ENCODE measurements at regions not wholly inside any gene's neighbourhood (a gene's known extent, or its start where the extent isn't known, plus 50 kb on each side); places are given as distances from the start of the nearest gene placed in this dataset.

DNA sequence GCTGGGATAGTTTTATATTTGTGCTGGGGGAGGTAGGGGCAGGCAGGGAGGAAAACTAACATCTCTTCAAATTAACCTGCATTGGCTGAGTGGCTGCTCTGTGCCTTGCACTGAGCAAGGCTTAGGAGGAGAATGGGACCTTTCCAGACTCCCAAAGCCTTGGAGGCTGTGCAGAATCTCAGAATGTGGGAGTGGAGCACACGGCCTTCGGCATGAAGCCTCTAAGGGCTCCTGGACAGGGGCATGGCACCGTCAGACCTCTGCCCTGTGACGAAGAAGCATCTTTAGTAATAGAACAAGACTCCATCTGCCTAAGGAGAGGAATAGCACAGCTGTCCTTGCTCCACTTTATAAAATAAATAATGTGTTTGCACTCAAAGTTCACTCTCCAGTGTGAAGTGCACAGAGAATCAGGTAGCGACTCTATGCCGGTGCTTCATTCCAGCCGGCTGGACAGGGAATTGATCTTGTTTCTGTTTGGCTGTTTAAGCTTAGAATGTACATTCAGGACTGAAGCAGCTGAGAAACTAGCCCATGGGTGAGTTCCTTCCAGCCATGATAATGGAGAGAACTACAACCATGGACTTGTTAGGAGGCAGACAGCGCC is 228.5 kb upstream of the ADAMTS9 start:
- Histone ChIP-seq H3K27me3 (replicated peaks; ENCODE audit: insufficient read depth) (no peaks in the 10 kb centered on the region), H3K4me1 (ENCODE audit: control insufficient read depth in 1 of 2, low read depth in 2 of 2) (peaks cover 0 to 14% of the 10 kb centered on the region in 2 donors), H3K27ac (no peak overlapping the region), H3K9me3 (no peaks in the 10 kb centered on the region), H3K4me3 (no peak overlapping the region), H3K36me3 (no peaks in the 10 kb centered on the region)
- DNase-seq (ENCODE audit: low spot score) (no peak), ATAC-seq (ENCODE audit: insufficient number of reproducible peaks, low FRiP score, low read depth) (no peak)
- no peak for TF ChIP-seq CTCF (IDR thresholded peaks at IDR 0.05)

DNA sequence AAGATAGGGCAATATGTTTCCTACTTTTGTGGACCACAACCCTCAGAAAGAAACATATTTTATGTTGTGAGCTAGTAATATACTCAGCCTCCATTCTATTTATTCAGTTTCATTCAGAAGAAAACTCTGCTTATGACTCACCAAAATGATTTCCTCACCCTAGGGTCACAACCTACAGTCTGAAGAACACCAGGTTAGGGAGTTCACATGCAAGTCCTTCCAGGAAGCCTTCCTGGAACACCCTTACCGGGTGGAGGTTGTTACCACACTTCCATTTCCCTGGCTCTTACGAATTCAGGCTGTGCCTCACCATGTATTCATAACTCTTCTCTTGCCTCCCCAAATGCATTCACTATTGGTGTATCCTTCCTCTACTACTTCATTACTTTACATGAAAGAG is 228.0 kb upstream of the ADAMTS9 start:
- Histone ChIP-seq H3K9me3 (no peaks in the 10 kb centered on the region), H3K4me1 (ENCODE audit: control insufficient read depth in 1 of 2, low read depth in 2 of 2) (peaks cover 0 to 14% of the 10 kb centered on the region in 2 donors), H3K27ac (no peak overlapping the region), H3K27me3 (replicated peaks; ENCODE audit: insufficient read depth) (no peaks in the 10 kb centered on the region), H3K36me3 (no peaks in the 10 kb centered on the region), H3K4me3 (no peak overlapping the region)
- DNase-seq (ENCODE audit: low spot score) (no peak), ATAC-seq (ENCODE audit: insufficient number of reproducible peaks, low FRiP score, low read depth) (no peak)
- TF ChIP-seq CTCF (IDR thresholded peaks at IDR 0.05) = no peak

GRCh38 chr3:64913515-64913914 is 225.7 kb upstream of the ADAMTS9 start:
- Histone ChIP-seq H3K36me3 (no peaks in the 10 kb centered on the region), H3K4me1 (ENCODE audit: control insufficient read depth in 1 of 2, low read depth in 2 of 2) (peaks cover 0 to 17% of the 10 kb centered on the region in 2 donors), H3K27me3 (replicated peaks; ENCODE audit: insufficient read depth) (no peaks in the 10 kb centered on the region), H3K27ac (no peak overlapping the region), H3K9me3 (no peaks in the 10 kb centered on the region), H3K4me3 (no peak overlapping the region)
- DNase-seq (ENCODE audit: low spot score) (no peak), ATAC-seq (ENCODE audit: insufficient number of reproducible peaks, low FRiP score, low read depth) (no peak)
- no peak for TF ChIP-seq CTCF (IDR thresholded peaks at IDR 0.05)

DNA sequence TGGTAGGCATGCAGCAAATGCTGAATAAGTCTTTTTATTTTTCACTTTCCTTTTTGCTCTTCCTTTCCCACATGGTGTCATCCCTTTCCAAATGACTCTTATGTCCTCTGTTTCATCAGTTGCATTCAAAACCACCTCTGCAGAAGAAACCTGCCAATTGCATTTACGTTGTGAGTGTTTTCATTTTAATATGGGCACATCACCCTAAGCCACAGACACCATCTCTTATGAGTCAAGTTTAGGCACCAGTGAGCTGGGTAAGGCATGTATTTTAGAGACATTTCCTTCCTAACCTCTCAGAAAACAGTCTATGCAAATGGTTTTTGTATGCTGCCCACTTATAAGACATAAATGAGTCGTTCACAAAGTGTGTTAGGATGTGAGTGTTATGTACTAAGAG is 223.3 kb upstream of the ADAMTS9 start:
- H3K4me3 ChIP-seq = no peak overlapping the region
- H3K27ac ChIP-seq = no peak overlapping the region
- TF ChIP-seq CTCF (IDR thresholded peaks at IDR 0.05) = no peak
- DNase-seq (ENCODE audit: low spot score) = no peak
- H3K9me3 ChIP-seq = no peaks in the 10 kb centered on the region
- no peaks in the 10 kb centered on the region for H3K27me3 ChIP-seq (replicated peaks; ENCODE audit: insufficient read depth)
- H3K36me3 ChIP-seq = no peaks in the 10 kb centered on the region
- ATAC-seq (ENCODE audit: insufficient number of reproducible peaks, low FRiP score, low read depth) = no peak
- peaks cover 0 to 8% of the 10 kb centered on the region in 2 donors for H3K4me1 ChIP-seq (ENCODE audit: control insufficient read depth in 1 of 2, low read depth in 2 of 2)

GRCh38 chr3:64909757-64910467 is 222.1 kb upstream of the ADAMTS9 start:
- Histone ChIP-seq H3K27me3 (replicated peaks; ENCODE audit: insufficient read depth) (no peaks in the 10 kb centered on the region), H3K36me3 (no peaks in the 10 kb centered on the region), H3K9me3 (no peaks in the 10 kb centered on the region), H3K27ac (no peak overlapping the region), H3K4me1 (ENCODE audit: control insufficient read depth in 1 of 2, low read depth in 2 of 2) (peaks cover 0 to 5% of the 10 kb centered on the region in 2 donors), H3K4me3 (no peak overlapping the region)
- ATAC-seq (ENCODE audit: insufficient number of reproducible peaks, low FRiP score, low read depth) (no peak), DNase-seq (ENCODE audit: low spot score) (no peak)
- no peak for TF ChIP-seq CTCF (IDR thresholded peaks at IDR 0.05)

Data from thoracic aorta (tissue), 2 donors.